GM18520 (cell line): ENCODE measurements at regions not wholly inside any gene's neighbourhood (a gene's known extent, or its start where the extent isn't known, plus 50 kb on each side); places are given as distances from the start of the nearest gene placed in this dataset.

ENCODE experiments used
- ATAC-seq: cut with Tn5 transposase; IDR thresholded peaks from one replicate; pipeline ENCODE4 v1.9.1; 2021; ENCODE audit not compliant: unreplicated experiment

DNA sequence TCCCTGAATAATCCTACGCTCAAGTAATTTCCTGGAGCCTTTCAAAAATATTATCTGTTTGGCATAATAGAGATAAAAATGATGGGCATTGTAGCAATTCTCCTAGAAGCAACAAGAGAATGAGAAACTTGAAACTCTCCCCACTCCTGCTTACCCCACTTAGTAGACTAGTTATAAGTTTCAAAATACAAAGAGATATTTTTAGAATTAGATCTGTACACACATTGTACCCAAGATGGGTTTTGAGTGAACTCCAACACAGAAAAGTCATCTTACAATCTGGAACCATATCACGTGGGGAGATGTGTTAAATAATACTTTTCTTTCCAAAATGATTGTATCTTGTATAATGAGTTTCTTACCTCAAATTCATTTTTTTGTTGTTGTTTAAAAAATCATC, 484.9 kb downstream of the LPIN1 start:
- no peak for ATAC-seq

DNA sequence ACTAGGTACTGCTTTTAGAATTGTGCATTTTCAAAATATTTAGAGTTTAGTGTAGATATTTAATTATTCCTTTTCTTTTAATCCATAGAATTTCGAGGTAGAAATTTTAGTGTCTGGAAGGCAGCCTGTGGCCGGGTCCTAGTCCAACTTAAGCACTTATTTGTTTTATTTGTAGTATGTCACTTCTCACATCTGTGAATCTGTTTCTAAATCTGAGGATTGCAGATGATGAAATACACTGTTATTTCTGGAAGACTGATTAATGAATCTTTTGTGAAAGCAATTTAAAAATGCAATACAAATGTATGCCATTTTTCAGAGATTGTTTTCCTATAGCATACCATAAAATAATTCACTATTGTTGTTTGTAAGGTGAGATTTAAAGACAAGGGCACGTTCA, 483.9 kb upstream of the TRIB2 start:
- no peak for ATAC-seq

- no peak for ATAC-seq
These were observed 480.4 kb upstream of the TRIB2 start for GRCh38 chr2:12236136-12236844.

GRCh38 chr2:12240206-12240605, 476.5 kb upstream of the TRIB2 start:
- no peak for ATAC-seq

GRCh38 chr2:12243381-12243780, 473.4 kb upstream of the TRIB2 start:
- no peak for ATAC-seq

GRCh38 chr2:12244070-12244469, 472.7 kb upstream of the TRIB2 start:
- no peak for ATAC-seq

- ATAC-seq, result no peak
These were observed 465.6 kb upstream of the TRIB2 start for GRCh38 chr2:12251121-12251520.

- ATAC-seq, result no peak
These were observed 465.0 kb upstream of the TRIB2 start for GRCh38 chr2:12251749-12252148.

DNA sequence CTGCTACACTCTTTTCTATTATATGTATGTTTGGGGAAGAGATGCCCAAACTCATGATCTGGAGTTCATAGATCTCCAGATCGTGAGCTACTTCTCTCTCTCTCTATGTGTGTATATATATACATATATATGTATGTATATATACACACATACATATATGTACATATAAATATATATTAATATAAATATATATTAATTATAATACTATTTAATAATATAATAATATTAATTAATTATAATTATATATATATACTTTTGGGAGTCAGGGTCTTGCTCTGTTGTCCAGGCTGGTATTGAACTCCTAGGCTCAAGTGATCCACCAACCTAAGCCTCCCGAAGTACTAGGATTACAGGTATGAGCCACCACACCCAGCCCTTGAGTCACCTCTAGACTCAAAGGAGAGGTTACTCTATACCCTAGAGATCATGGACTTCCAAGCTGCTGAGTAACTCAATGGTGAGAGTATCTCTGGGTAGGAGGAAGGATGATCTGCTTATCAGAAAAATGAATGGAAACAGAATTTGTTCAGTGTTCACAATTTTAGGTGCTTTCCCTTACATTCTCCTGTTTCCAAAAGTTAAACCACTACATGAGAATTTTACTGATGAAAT, 463.5 kb upstream of the TRIB2 start:
- no peak for ATAC-seq

DNA sequence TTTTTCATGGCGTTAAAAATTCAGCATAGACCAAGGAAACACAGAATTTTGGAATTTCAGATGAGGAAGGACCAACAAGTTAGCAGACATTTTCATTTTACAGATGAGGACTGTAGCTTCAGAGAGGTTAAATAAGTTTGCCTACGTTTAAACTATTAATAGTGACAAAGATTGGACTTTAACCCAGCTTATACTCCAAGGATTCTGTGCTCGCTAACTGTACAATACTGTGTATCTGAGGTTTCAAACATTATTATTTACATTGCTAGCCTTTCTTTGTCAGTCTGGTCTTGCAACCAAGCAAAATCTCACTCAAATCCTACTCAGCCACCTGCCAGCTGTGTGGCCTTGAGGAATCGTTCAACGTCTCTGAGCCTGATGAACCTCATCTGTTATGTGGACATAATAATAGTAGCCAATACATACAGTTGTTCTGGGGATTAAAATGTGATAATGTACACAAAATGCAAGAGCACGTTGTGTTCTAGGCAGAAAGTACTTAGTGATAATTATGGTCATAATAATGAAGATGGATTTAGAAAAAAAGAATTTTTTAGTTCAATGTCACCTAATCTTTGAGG, 462.4 kb upstream of the TRIB2 start:
- ATAC-seq, result no peak

DNA sequence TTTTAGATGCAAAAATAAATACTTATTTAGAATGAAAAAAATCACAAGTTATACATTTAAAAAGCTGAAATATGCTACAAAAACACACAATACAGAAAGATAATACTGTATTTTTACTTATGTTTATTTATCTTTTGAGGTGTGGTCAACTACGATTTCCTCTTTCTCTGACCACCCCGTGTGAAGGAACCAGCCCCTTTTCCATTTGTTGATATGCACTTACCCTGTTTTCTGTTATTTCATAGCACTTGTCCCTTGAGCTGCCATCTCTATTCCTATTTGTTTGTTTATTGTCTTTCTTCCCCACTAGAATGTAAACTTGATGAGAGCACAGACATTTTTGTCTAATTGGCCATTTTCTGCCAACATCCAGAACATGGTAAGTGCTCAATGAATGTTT, 460.5 kb upstream of the TRIB2 start:
- no peak for ATAC-seq

DNA sequence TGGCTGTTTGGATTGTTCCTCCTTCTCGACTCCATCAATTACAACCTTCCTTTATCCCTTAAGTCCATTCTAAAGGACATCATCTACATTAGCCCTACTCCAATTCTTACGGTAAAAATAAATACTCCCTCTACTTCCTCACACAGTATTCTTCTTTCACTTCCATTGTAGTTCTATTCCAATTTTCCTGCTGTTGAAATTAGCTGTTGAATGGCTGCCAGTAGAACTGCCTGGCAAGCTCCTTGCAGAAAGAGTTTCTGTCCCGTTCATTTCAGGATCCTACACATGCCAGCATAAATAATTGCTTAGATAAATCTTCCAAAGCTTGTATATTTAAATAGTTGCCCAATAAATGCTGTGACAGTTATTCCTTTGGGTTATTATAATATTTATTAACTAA, 459.3 kb upstream of the TRIB2 start:
- no peak for ATAC-seq

DNA sequence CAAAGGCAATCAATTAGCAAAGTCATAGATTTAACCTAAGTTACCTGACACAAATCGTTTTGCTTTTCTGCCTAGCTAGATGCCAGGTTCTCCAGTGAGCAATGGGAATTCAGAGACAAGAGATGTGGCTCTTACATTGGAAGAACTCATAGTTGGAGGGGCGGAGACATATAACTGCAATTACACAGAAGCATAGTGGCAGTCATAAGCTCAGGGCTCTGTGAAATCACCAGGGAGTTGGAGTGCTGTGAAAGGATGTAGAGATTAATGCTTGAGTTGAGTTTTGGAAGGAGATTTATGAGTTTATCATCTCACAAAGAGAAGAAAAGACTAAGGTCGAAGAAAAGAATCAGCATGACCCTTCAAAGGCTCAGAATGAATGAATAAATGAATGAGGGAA, 457.2 kb upstream of the TRIB2 start:
- no peak for ATAC-seq

DNA sequence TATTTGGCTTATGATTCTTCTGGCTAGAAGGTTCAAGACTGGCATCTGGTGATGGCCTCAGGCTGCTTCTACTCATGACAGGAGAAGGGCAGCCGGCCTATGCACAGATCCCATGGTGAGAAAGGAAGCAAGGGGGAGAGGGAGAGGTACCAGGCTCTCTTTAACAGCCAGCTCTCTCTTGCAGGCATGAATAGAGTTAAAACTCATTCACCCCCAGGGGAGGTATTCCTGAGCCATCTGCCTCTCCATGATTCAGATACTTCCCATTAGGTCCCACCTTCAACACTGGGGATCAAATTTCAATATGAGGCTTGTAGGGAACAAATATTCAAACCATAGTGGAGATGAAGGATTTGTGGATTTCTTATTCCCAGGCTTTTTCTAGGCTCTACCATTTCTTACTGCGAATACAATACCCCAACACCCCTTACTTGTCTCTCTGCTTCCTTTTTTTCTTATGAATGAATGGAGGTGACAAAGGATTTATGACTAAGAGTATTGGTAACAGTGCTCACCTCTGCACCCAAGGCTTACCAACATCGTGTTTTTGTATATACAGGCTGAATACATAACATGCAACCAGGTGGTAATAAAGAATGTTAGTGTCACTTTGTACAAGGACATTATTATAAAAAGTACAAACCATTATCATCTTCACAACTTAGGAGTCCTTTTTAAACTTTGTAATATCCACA, 454.6 kb upstream of the TRIB2 start:
- no peak for ATAC-seq

- ATAC-seq, result no peak
These were observed 453.9 kb upstream of the TRIB2 start for GRCh38 chr2:12262681-12263436.

DNA sequence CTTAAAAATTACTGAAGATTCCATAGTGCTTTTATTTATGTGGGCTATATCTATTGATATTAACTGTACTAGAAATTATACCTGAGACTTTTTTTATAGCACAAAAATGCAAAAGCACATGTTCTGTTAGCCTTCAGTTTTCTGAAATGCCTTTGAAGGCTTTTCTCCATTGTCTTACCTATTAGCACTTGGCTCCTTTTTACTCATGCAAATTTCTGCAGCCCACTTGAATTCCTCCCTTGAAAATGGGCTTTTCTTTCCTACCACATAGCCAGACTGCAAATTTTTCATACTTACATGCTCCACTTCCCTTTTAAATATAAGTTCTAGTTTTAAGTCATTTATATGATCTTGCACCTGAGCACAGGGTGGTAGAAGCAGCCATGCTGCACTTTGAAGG, 453.0 kb upstream of the TRIB2 start:
- no peak for ATAC-seq

GRCh38 chr2:12264146-12264545, 452.6 kb upstream of the TRIB2 start:
- no peak for ATAC-seq

GRCh38 chr2:12265646-12266045, 451.1 kb upstream of the TRIB2 start:
- no peak for ATAC-seq

DNA sequence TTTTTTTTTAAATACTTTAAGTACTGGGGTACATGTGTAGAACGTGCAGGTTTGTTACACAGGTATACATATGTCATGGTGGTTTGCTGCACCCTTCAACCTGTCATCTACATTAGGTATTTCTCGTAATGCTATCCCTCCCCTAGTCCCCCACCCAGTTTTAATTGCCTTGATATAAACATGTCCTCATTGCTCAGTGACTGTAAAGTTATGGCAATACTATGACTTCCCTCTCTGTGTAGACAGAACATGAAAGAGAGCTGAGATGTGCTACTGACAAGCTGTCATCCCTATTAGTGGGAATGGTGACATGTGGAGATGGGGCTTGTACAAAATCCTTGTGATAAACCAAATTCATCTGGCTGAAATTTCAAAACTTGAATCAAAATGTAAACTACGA, 449.7 kb upstream of the TRIB2 start:
- ATAC-seq, result no peak

GRCh38 chr2:12269041-12269972, 447.4 kb upstream of the TRIB2 start:
- no peak for ATAC-seq
